ENCODE measurements at regions not wholly inside any gene's neighbourhood (a gene's known extent, or its start where the extent isn't known, plus 50 kb on each side); places are given as distances from the start of the nearest gene placed in this dataset.

- TF ChIP-seq POLR2A (IDR thresholded peaks at IDR 0.05) (no peak), CTCF (IDR thresholded peaks at IDR 0.05) (no peak)
Measured at GRCh38 chr1:193335806-193336428, 149.5 kb upstream of the B3GALT2 start.
